ENCODE measurements at regions not wholly inside any gene's neighbourhood (a gene's known extent, or its start where the extent isn't known, plus 50 kb on each side); places are given as distances from the start of the nearest gene placed in this dataset.
"Not testable (repeated sequence)": the region's sequence is repeated elsewhere in the genome, so short reads cannot be mapped to it uniquely, and the experiment has no call there.

DNA sequence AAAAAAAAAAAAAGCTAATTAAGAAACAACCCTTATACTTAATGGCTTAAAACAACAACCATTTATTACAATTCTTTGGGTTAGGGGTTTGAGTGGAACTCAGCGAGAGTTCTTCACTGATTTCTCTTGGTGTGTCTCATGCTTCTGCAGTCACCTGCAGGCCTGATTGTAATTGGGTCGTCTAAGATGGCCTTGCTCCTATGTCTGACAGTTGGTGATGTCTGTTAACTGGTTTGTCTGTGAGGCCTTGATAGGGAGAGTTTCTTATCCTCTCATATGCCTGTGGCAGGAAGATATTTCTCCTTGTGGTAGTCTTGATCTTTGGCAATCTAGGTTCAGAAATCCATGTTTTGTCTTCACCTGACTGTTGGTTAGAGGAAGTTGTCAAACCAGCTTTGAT lies 85.2 kb upstream of the NUTM2F start:
- H3K4me1 ChIP-seq (ENCODE audit: control insufficient read depth in 2 of 3, insufficient read depth in 2 of 3, low read depth in 1 of 3, low read length in 3 of 3); H3K36me3 ChIP-seq (ENCODE audit: control insufficient read depth in 2 of 3, insufficient read depth in 3 of 3, low read length in 3 of 3); FAIRE-seq: not testable (repeated sequence)

DNA sequence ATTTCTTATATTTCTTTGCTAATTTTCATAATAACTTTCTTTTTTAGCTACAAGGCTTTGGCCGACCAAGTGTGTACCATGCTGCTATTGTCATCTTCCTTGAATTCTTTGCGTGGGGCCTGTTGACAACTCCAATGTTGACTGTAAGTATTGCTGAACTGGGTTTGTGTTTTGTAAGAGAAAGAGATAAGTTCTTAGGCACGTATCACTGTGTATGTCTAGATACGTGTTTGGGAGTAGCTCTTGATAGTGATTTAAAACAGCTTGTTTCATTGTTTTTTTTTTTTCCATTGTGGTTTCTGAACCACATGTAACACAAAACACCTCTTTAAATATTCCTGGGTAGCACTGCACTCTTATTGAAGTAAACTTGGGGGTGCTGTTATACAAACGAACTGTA lies 86.7 kb upstream of the NUTM2F start:
- not testable (repeated sequence) for H3K4me3 ChIP-seq (ENCODE audit: low read length in 3 of 3)

More for the DNA sequence above, 85.2 kb upstream of the NUTM2F start:
- H3K9me3 ChIP-seq (ENCODE audit: control insufficient read depth in 2 of 3, insufficient read depth in 1 of 3, low read length in 3 of 3); H3K4me3 ChIP-seq (ENCODE audit: low read length in 3 of 3); H3K9ac ChIP-seq (ENCODE audit: low read length in 3 of 3); H3K27ac ChIP-seq (ENCODE audit: low read depth in 2 of 2, low read length in 2 of 2); intact Hi-C loops (cut with DNase I); H3K27me3 ChIP-seq (ENCODE audit: control insufficient read depth, insufficient read depth, low read length): not testable (repeated sequence)
- DNase-seq = peak in 1 of 5 donors; percentile 2

DNA sequence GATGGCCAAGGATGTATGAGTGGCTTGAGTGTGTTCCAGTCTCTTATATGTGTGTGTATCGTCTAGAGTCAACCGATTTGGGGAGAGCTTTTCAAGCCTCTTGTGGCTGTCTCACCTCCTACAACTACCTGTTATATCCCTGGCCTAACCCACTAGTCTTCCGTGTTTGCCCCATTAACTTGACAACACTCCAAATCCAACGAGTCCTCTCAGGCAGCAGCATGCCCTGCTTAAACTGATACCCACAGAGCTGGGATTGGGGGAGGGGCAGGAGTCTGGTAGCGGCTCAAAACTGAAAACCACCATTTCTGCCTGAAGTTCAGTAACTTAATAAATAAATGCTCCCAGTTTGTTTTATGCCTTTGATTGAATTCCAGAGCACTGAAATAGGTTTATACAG lies 91.7 kb upstream of the NUTM2F start:
- peak in 1 of 5 donors; percentile 8 for DNase-seq
- H3K27ac ChIP-seq (ENCODE audit: low read depth in 2 of 2, low read length in 2 of 2); H3K9me3 ChIP-seq (ENCODE audit: control insufficient read depth in 2 of 3, insufficient read depth in 1 of 3, low read length in 3 of 3); intact Hi-C loops (cut with DNase I); H3K9ac ChIP-seq (ENCODE audit: low read length in 3 of 3); H3K27me3 ChIP-seq (ENCODE audit: control insufficient read depth, insufficient read depth, low read length); H3K4me3 ChIP-seq (ENCODE audit: low read length in 3 of 3); H3K36me3 ChIP-seq (ENCODE audit: control insufficient read depth in 2 of 3, insufficient read depth in 3 of 3, low read length in 3 of 3); H3K4me1 ChIP-seq (ENCODE audit: control insufficient read depth in 2 of 3, insufficient read depth in 2 of 3, low read depth in 1 of 3, low read length in 3 of 3); FAIRE-seq: not testable (repeated sequence)

More for the DNA sequence above, 86.7 kb upstream of the NUTM2F start:
- H3K27me3 ChIP-seq (ENCODE audit: control insufficient read depth, insufficient read depth, low read length); intact Hi-C loops (cut with DNase I); H3K9ac ChIP-seq (ENCODE audit: low read length in 3 of 3); FAIRE-seq; H3K27ac ChIP-seq (ENCODE audit: low read depth in 2 of 2, low read length in 2 of 2); H3K9me3 ChIP-seq (ENCODE audit: control insufficient read depth in 2 of 3, insufficient read depth in 1 of 3, low read length in 3 of 3); H3K36me3 ChIP-seq (ENCODE audit: control insufficient read depth in 2 of 3, insufficient read depth in 3 of 3, low read length in 3 of 3); DNase-seq; H3K4me1 ChIP-seq (ENCODE audit: control insufficient read depth in 2 of 3, insufficient read depth in 2 of 3, low read depth in 1 of 3, low read length in 3 of 3): not testable (repeated sequence)

DNA sequence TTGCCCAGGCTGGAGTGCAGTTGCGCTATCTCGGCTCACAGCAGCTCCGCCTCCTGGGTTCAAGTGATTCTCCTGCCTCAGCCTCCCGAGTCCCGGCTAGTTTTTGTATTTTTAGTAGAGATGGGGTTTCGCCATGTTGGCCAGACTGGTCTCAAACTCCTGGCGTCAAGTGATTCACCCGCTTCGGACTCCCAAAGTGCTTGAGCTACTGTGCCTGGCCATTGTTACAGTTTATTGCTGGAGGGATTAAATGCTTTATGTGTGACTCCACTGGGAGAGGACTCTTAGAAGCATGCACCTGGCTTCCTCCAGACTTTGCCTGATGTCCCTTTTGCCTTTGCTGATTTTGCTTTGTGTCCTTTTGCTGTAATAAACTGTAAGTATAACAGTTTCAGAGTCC lies 93.5 kb upstream of the NUTM2F start:
- H3K4me3 ChIP-seq (ENCODE audit: low read length in 3 of 3); H3K27ac ChIP-seq (ENCODE audit: low read depth in 2 of 2, low read length in 2 of 2); H3K9me3 ChIP-seq (ENCODE audit: control insufficient read depth in 2 of 3, insufficient read depth in 1 of 3, low read length in 3 of 3); H3K27me3 ChIP-seq (ENCODE audit: control insufficient read depth, insufficient read depth, low read length); intact Hi-C loops (cut with DNase I); H3K36me3 ChIP-seq (ENCODE audit: control insufficient read depth in 2 of 3, insufficient read depth in 3 of 3, low read length in 3 of 3); FAIRE-seq; H3K9ac ChIP-seq (ENCODE audit: low read length in 3 of 3); DNase-seq; H3K4me1 ChIP-seq (ENCODE audit: control insufficient read depth in 2 of 3, insufficient read depth in 2 of 3, low read depth in 1 of 3, low read length in 3 of 3): not testable (repeated sequence)

DNA sequence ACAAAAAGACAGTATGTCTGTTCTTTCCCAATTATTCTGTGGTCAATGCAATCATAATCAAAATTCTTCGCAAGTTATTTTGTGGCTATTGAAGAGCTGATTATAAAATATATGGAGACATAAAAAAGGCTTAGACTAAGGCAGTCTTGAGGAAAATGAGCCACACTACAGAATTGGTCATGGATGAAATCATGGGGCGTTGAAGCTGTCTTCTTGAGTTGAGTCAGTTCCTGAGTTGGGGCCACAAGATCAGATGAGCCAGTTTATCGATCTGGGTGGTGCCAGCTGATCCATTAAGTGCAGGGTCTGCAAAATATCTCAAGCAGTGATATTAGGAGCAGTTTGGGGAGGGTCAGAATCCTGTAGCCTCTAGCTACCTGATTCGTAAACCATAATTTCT lies 96.9 kb upstream of the NUTM2F start:
- H3K27me3 ChIP-seq (ENCODE audit: control insufficient read depth, insufficient read depth, low read length); H3K36me3 ChIP-seq (ENCODE audit: control insufficient read depth in 2 of 3, insufficient read depth in 3 of 3, low read length in 3 of 3); H3K4me1 ChIP-seq (ENCODE audit: control insufficient read depth in 2 of 3, insufficient read depth in 2 of 3, low read depth in 1 of 3, low read length in 3 of 3); H3K27ac ChIP-seq (ENCODE audit: low read depth in 2 of 2, low read length in 2 of 2); H3K4me3 ChIP-seq (ENCODE audit: low read length in 3 of 3); FAIRE-seq; intact Hi-C loops (cut with DNase I); H3K9ac ChIP-seq (ENCODE audit: low read length in 3 of 3); H3K9me3 ChIP-seq (ENCODE audit: control insufficient read depth in 2 of 3, insufficient read depth in 1 of 3, low read length in 3 of 3); DNase-seq: not testable (repeated sequence)

DNA sequence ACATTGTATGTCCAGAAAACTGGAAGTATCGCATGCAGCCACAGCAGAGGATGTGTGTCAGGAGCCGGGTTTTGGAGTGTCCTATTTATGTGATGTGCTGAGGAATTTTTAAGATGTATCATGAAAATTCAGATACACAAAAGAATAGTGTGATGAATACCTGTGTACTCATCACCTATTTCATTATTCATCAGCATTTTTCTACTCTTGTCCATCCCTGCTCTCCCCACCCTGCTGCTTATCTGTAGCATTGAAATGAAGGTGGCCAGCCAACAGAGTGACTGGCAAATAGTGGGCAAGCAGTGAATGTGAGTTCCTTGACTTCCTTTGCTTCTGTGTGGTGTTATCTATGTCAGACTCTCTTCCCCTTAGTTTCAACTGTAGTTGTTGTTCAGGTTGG lies 108.7 kb upstream of the NUTM2F start:
- H3K27me3 ChIP-seq (ENCODE audit: control insufficient read depth, insufficient read depth, low read length); H3K36me3 ChIP-seq (ENCODE audit: control insufficient read depth in 2 of 3, insufficient read depth in 3 of 3, low read length in 3 of 3); H3K4me1 ChIP-seq (ENCODE audit: control insufficient read depth in 2 of 3, insufficient read depth in 2 of 3, low read depth in 1 of 3, low read length in 3 of 3); DNase-seq; H3K27ac ChIP-seq (ENCODE audit: low read depth in 2 of 2, low read length in 2 of 2); H3K4me3 ChIP-seq (ENCODE audit: low read length in 3 of 3); intact Hi-C loops (cut with DNase I); H3K9ac ChIP-seq (ENCODE audit: low read length in 3 of 3); FAIRE-seq; H3K9me3 ChIP-seq (ENCODE audit: control insufficient read depth in 2 of 3, insufficient read depth in 1 of 3, low read length in 3 of 3): not testable (repeated sequence)

DNA sequence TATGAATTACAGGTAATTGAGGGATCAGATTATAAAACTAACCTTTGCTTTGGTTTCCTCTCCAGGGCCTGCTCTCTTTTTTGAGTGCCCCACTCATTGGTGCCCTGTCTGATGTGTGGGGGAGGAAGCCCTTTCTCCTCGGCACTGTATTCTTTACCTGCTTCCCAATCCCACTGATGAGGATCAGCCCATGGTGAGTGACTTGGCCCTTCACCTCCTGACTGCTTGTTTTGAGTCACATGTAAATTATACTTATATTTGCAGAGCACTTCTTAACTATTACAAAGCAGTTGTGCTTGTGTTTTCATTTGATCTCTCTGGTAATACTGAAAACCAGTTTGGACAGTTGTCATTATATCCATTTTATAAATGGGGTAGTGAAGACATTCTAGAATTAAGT lies 109.9 kb upstream of the NUTM2F start:
- FAIRE-seq; H3K27me3 ChIP-seq (ENCODE audit: control insufficient read depth, insufficient read depth, low read length); H3K4me3 ChIP-seq (ENCODE audit: low read length in 3 of 3); H3K36me3 ChIP-seq (ENCODE audit: control insufficient read depth in 2 of 3, insufficient read depth in 3 of 3, low read length in 3 of 3); H3K9ac ChIP-seq (ENCODE audit: low read length in 3 of 3); DNase-seq; H3K9me3 ChIP-seq (ENCODE audit: control insufficient read depth in 2 of 3, insufficient read depth in 1 of 3, low read length in 3 of 3); H3K4me1 ChIP-seq (ENCODE audit: control insufficient read depth in 2 of 3, insufficient read depth in 2 of 3, low read depth in 1 of 3, low read length in 3 of 3); H3K27ac ChIP-seq (ENCODE audit: low read depth in 2 of 2, low read length in 2 of 2); intact Hi-C loops (cut with DNase I): not testable (repeated sequence)

DNA sequence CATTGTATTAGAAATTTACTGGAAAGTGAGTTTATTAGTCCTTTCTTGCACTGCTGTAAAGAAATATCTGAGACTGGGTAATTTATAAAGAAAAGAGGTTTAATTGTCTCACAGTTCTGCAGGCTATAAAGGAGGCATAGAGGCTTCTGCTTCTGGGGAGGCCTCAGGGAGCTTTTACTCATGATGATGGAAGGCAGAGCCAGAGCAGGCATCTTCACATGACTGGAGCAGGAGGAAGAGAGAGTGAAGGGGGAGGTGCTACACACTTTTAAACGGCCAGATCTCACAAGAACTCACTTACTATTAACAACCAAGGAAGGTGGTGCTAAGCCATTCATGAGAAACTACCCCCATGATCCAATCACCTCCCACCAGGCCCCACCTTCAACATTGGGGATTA lies 112.7 kb upstream of the NUTM2F start:
- intact Hi-C loops (cut with DNase I); H3K4me1 ChIP-seq (ENCODE audit: control insufficient read depth in 2 of 3, insufficient read depth in 2 of 3, low read depth in 1 of 3, low read length in 3 of 3); H3K27ac ChIP-seq (ENCODE audit: low read depth in 2 of 2, low read length in 2 of 2); H3K9me3 ChIP-seq (ENCODE audit: control insufficient read depth in 2 of 3, insufficient read depth in 1 of 3, low read length in 3 of 3); H3K9ac ChIP-seq (ENCODE audit: low read length in 3 of 3); FAIRE-seq; H3K36me3 ChIP-seq (ENCODE audit: control insufficient read depth in 2 of 3, insufficient read depth in 3 of 3, low read length in 3 of 3); H3K27me3 ChIP-seq (ENCODE audit: control insufficient read depth, insufficient read depth, low read length); DNase-seq; H3K4me3 ChIP-seq (ENCODE audit: low read length in 3 of 3): not testable (repeated sequence)
